ENCODE measurements at regions not wholly inside any gene's neighbourhood (a gene's known extent, or its start where the extent isn't known, plus 50 kb on each side); places are given as distances from the start of the nearest gene placed in this dataset.

DNA sequence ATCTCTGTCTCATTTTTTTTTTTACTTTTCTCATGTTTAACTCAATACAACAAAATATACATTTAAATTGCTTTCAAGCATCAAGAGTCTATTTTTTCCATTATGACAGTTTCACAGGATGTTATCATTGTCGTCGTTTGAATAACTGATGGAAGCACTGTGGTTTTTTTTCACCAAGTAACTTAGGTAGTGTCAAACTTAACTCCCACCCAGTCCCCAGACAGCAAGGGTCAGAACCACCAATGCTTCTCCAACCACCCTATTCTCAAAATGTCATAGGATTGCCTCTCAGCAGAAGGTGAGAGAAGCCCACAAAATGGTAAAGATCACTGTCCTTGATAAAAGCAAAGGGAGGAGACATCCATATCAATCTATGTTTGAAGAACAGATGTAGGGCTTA is 339.4 kb downstream of the SFMBT2 start (continued):
- TF ChIP-seq, protein P1, sequence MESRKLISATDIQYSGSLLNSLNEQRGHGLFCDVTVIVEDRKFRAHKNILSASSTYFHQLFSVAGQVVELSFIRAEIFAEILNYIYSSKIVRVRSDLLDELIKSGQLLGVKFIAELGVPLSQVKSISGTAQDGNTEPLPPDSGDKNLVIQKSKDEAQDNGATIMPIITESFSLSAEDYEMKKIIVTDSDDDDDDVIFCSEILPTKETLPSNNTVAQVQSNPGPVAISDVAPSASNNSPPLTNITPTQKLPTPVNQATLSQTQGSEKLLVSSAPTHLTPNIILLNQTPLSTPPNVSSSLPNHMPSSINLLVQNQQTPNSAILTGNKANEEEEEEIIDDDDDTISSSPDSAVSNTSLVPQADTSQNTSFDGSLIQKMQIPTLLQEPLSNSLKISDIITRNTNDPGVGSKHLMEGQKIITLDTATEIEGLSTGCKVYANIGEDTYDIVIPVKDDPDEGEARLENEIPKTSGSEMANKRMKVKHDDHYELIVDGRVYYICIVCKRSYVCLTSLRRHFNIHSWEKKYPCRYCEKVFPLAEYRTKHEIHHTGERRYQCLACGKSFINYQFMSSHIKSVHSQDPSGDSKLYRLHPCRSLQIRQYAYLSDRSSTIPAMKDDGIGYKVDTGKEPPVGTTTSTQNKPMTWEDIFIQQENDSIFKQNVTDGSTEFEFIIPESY (IDR thresholded peaks at IDR 0.05; ENCODE audit: extremely low read depth, insufficient replicate concordance, low read length): no peak
- TF ChIP-seq RAD21 (IDR thresholded peaks at IDR 0.05; ENCODE audit: low read depth): no peak

DNA sequence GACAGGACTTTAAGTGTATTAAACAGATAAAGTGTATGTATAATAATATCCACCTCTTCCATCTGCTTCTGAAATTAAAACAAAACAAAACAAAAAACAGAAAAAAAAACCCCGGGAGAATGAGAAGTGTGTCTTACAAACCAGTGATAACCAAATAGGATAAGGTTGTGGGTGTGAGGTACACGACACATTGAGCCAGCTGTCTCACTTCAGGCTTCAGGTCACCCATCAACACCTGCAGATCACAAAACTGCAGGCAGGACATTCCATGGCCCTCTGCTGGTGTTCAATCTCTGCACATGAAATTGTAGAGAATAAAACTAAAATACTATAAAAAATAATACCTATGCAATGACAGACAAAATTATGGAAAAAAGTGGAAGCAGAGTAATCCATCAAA is 339.9 kb downstream of the SFMBT2 start:
- CTCF ChIA-PET: no interaction called here
- intact Hi-C loops (cut with micrococcal nuclease): no loop called here
- no peaks in the 10 kb centered on the region for H3K36me3 ChIP-seq (ENCODE audit: control insufficient read depth in 1 of 2, insufficient read depth in 2 of 2, low read length in 2 of 2)
- H2AFZ ChIP-seq (ENCODE audit: low read depth, low read length, poor library complexity, severe bottlenecking): no peak overlapping the region
- DNase-seq (ENCODE audit: low read depth, low spot score) (no peak), ATAC-seq (no peak)
- H4K20me1 ChIP-seq (ENCODE audit: insufficient read depth): no peaks in the 10 kb centered on the region
- no TSS peak for BruUV-seq (replicated peaks)
- POLR2A ChIA-PET: no interaction called here
- H3K4me3 ChIP-seq (replicated peaks in 1 of 2; ENCODE audit: low read depth in 1 of 2, low read length in 2 of 2): no peak overlapping the region
- no peak overlapping the region for H3K27ac ChIP-seq (ENCODE audit: low read depth, low read length)
- H3K9ac ChIP-seq (ENCODE audit: low read length): no peak overlapping the region
- H3K4me1 ChIP-seq (ENCODE audit: control insufficient read depth in 1 of 2, insufficient read depth in 2 of 2, low read length in 2 of 2): no peaks in the 10 kb centered on the region
- H3K4me2 ChIP-seq (ENCODE audit: low read length): no peak overlapping the region
- no peaks in the 10 kb centered on the region for H3K79me2 ChIP-seq (ENCODE audit: insufficient read depth, low read length)
- H3K27me3 ChIP-seq (ENCODE audit: insufficient read depth, low read length): peaks cover 5% of the 10 kb centered on the region; the same call in 1 of the 2 replicates
- no peaks in the 10 kb centered on the region for H3K9me3 ChIP-seq (ENCODE audit: control insufficient read depth in 1 of 2, insufficient read depth in 1 of 2, low read depth in 1 of 2, low read length in 2 of 2)
- no peaks in the 10 kb centered on the region for H3K9me2 ChIP-seq (ENCODE audit: insufficient read depth)
- RAD21 ChIA-PET (ENCODE audit: low non-redundant PET in 1 of 2, low total read pairs in 2 of 2, uncharacterized antibody in 2 of 2, unreplicated experiment in 2 of 2): no interaction called here
- TF ChIP-seq EZH2 (IDR thresholded peaks at IDR 0.05) (no peak), SRF (IDR thresholded peaks at IDR 0.05; ENCODE audit: low read depth) (no peak), EGR1 (IDR thresholded peaks at IDR 0.05; ENCODE audit: low read depth) (no peak), ZFX (IDR thresholded peaks at IDR 0.05) (no peak), JUND (IDR thresholded peaks at IDR 0.05) (no peak), POLR2AphosphoS5 (IDR thresholded peaks at IDR 0.05; ENCODE audit: low read depth, low read length) (no peak), TCF7L2 (IDR thresholded peaks at IDR 0.05; ENCODE audit: borderline replicate concordance, extremely low read depth, insufficient read depth, insufficient read length) (no peak), YY1 (IDR thresholded peaks at IDR 0.05; ENCODE audit: extremely low read depth, insufficient replicate concordance, low read depth, low read length) (no peak), ZNF274 (IDR thresholded peaks at IDR 0.05; ENCODE audit: low read depth, low read length) (no peak), ELF1 (IDR thresholded peaks at IDR 0.05; ENCODE audit: borderline replicate concordance, low read depth) (no peak), POLR2A (IDR thresholded peaks at IDR 0.05; ENCODE audit: borderline replicate concordance, extremely low read depth, insufficient read depth, insufficient read length) (no peak)
- TF ChIP-seq, protein P1 (IDR thresholded peaks at IDR 0.05; ENCODE audit: extremely low read depth, insufficient replicate concordance, low read length): no peak
- TF ChIP-seq, protein P2, sequence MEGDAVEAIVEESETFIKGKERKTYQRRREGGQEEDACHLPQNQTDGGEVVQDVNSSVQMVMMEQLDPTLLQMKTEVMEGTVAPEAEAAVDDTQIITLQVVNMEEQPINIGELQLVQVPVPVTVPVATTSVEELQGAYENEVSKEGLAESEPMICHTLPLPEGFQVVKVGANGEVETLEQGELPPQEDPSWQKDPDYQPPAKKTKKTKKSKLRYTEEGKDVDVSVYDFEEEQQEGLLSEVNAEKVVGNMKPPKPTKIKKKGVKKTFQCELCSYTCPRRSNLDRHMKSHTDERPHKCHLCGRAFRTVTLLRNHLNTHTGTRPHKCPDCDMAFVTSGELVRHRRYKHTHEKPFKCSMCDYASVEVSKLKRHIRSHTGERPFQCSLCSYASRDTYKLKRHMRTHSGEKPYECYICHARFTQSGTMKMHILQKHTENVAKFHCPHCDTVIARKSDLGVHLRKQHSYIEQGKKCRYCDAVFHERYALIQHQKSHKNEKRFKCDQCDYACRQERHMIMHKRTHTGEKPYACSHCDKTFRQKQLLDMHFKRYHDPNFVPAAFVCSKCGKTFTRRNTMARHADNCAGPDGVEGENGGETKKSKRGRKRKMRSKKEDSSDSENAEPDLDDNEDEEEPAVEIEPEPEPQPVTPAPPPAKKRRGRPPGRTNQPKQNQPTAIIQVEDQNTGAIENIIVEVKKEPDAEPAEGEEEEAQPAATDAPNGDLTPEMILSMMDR (IDR thresholded peaks at IDR 0.05 in 2 of 3, conservative IDR thresholded peaks at IDR 0.05 in 1 of 3; ENCODE audit: borderline replicate concordance in 1 of 3, insufficient read depth in 1 of 3, low read depth in 2 of 3, low read length in 2 of 3): no peak
- TF ChIP-seq, protein P3, sequence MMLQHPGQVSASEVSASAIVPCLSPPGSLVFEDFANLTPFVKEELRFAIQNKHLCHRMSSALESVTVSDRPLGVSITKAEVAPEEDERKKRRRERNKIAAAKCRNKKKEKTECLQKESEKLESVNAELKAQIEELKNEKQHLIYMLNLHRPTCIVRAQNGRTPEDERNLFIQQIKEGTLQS (IDR thresholded peaks at IDR 0.05): no peak
- TF ChIP-seq, protein P4, sequence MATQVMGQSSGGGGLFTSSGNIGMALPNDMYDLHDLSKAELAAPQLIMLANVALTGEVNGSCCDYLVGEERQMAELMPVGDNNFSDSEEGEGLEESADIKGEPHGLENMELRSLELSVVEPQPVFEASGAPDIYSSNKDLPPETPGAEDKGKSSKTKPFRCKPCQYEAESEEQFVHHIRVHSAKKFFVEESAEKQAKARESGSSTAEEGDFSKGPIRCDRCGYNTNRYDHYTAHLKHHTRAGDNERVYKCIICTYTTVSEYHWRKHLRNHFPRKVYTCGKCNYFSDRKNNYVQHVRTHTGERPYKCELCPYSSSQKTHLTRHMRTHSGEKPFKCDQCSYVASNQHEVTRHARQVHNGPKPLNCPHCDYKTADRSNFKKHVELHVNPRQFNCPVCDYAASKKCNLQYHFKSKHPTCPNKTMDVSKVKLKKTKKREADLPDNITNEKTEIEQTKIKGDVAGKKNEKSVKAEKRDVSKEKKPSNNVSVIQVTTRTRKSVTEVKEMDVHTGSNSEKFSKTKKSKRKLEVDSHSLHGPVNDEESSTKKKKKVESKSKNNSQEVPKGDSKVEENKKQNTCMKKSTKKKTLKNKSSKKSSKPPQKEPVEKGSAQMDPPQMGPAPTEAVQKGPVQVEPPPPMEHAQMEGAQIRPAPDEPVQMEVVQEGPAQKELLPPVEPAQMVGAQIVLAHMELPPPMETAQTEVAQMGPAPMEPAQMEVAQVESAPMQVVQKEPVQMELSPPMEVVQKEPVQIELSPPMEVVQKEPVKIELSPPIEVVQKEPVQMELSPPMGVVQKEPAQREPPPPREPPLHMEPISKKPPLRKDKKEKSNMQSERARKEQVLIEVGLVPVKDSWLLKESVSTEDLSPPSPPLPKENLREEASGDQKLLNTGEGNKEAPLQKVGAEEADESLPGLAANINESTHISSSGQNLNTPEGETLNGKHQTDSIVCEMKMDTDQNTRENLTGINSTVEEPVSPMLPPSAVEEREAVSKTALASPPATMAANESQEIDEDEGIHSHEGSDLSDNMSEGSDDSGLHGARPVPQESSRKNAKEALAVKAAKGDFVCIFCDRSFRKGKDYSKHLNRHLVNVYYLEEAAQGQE (IDR thresholded peaks at IDR 0.05; ENCODE audit: low read depth): no peak

Measured in HCT116 (cell line).